ENCODE measurements at regions not wholly inside any gene's neighbourhood (a gene's known extent, or its start where the extent isn't known, plus 50 kb on each side); places are given as distances from the start of the nearest gene placed in this dataset.

- no peak overlapping the region for H3K4me3 ChIP-seq (ENCODE audit: control insufficient read depth in 1 of 2, extremely low read depth in 1 of 2, low read length in 1 of 2)
- DNase-seq, result no peak
- no peaks in the 10 kb centered on the region for H3K4me1 ChIP-seq (ENCODE audit: control insufficient read depth in 1 of 2, extremely low read depth in 1 of 2, insufficient read depth in 2 of 2, low read length in 2 of 2)
- Mint-ChIP-seq H3K27ac (no peak overlapping the region), H3K36me3 (no peaks in the 10 kb centered on the region), H3K27me3 (no peaks in the 10 kb centered on the region), H3K4me3 (no peak overlapping the region), H3K9me3 (peaks cover 11 to 32% (median 22%) of the 10 kb centered on the region in 3 donors), H3K4me1 (no peaks in the 10 kb centered on the region)
- ChIA-PET POLR2A (no interaction called here), CTCF (no interaction called here)
- ATAC-seq (replicated peaks in 1 of 4), result no peak
- WGBS (ENCODE audit: insufficient coverage), result 86% methylated on average over 2 of the region's 3 CpGs
- no peak overlapping the region for H3K27ac ChIP-seq (ENCODE audit: low read length)
- no peaks in the 10 kb centered on the region for H3K9me3 ChIP-seq
- no peaks in the 10 kb centered on the region for H3K27me3 ChIP-seq (replicated peaks in 1 of 2; ENCODE audit: control insufficient read depth in 2 of 2, extremely low read depth in 1 of 2, insufficient read depth in 2 of 2, low read length in 1 of 2)
- no peaks in the 10 kb centered on the region for H3K36me3 ChIP-seq (ENCODE audit: control insufficient read depth in 2 of 2, extremely low read depth in 1 of 2, insufficient read depth in 1 of 2, low read length in 1 of 2)
Measured at GRCh38 chr1:106289265-106289928, 767.1 kb upstream of the PRMT6 start.

GRCh38 chr1:106290805-106291501 is 765.5 kb upstream of the PRMT6 start:
- ChIA-PET CTCF (no interaction called here), POLR2A (no interaction called here)
- 77% methylated on average over 8 of the region's 13 CpGs for WGBS (ENCODE audit: insufficient coverage)
- no peak for DNase-seq
- no peaks in the 10 kb centered on the region for H3K36me3 Mint-ChIP-seq
- no peak for ATAC-seq (replicated peaks in 1 of 4)
- no peaks in the 10 kb centered on the region for H3K4me1 Mint-ChIP-seq
- no peaks in the 10 kb centered on the region for H3K36me3 ChIP-seq (ENCODE audit: control insufficient read depth in 2 of 2, extremely low read depth in 1 of 2, insufficient read depth in 1 of 2, low read length in 1 of 2)
- no peaks in the 10 kb centered on the region for H3K9me3 ChIP-seq
- no peak overlapping the region for H3K27ac ChIP-seq (ENCODE audit: low read length)
- no peaks in the 10 kb centered on the region for H3K27me3 ChIP-seq (replicated peaks in 1 of 2; ENCODE audit: control insufficient read depth in 2 of 2, extremely low read depth in 1 of 2, insufficient read depth in 2 of 2, low read length in 1 of 2)
- no peak overlapping the region for H3K4me3 Mint-ChIP-seq
- H3K27ac Mint-ChIP-seq, result no peak overlapping the region
- no peaks in the 10 kb centered on the region for H3K4me1 ChIP-seq (ENCODE audit: control insufficient read depth in 1 of 2, extremely low read depth in 1 of 2, insufficient read depth in 2 of 2, low read length in 2 of 2)
- peaks cover 10 to 29% (median 20%) of the 10 kb centered on the region in 3 donors for H3K9me3 Mint-ChIP-seq
- H3K27me3 Mint-ChIP-seq, result no peaks in the 10 kb centered on the region
- H3K4me3 ChIP-seq (ENCODE audit: control insufficient read depth in 1 of 2, extremely low read depth in 1 of 2, low read length in 1 of 2), result no peak overlapping the region

GRCh38 chr1:106292130-106292529 is 764.3 kb upstream of the PRMT6 start:
- Histone ChIP-seq H3K4me1 (ENCODE audit: control insufficient read depth in 1 of 2, extremely low read depth in 1 of 2, insufficient read depth in 2 of 2, low read length in 2 of 2) (no peaks in the 10 kb centered on the region), H3K9me3 (no peaks in the 10 kb centered on the region), H3K27ac (ENCODE audit: low read length) (no peak overlapping the region), H3K36me3 (ENCODE audit: control insufficient read depth in 2 of 2, extremely low read depth in 1 of 2, insufficient read depth in 1 of 2, low read length in 1 of 2) (no peaks in the 10 kb centered on the region), H3K4me3 (ENCODE audit: control insufficient read depth in 1 of 2, extremely low read depth in 1 of 2, low read length in 1 of 2) (no peak overlapping the region), H3K27me3 (replicated peaks in 1 of 2; ENCODE audit: control insufficient read depth in 2 of 2, extremely low read depth in 1 of 2, insufficient read depth in 2 of 2, low read length in 1 of 2) (no peaks in the 10 kb centered on the region)
- Mint-ChIP-seq H3K36me3 (no peaks in the 10 kb centered on the region), H3K9me3 (peaks cover 10 to 24% (median 14%) of the 10 kb centered on the region in 3 donors), H3K4me3 (no peak overlapping the region), H3K27me3 (no peaks in the 10 kb centered on the region), H3K4me1 (no peaks in the 10 kb centered on the region), H3K27ac (no peak overlapping the region)
- ChIA-PET POLR2A (no interaction called here), CTCF (no interaction called here)
- WGBS (ENCODE audit: insufficient coverage), result no CpG with 5 or more reads among the region's 4 CpGs
- no peak for ATAC-seq (replicated peaks in 1 of 4)
- DNase-seq, result no peak

- Mint-ChIP-seq H3K36me3 (no peaks in the 10 kb centered on the region), H3K4me1 (no peaks in the 10 kb centered on the region), H3K27ac (no peak overlapping the region), H3K9me3 (peaks cover 1 to 17% (median 6%) of the 10 kb centered on the region in 3 donors), H3K27me3 (no peaks in the 10 kb centered on the region), H3K4me3 (no peak overlapping the region)
- no peak overlapping the region for H3K4me3 ChIP-seq (ENCODE audit: control insufficient read depth in 1 of 2, extremely low read depth in 1 of 2, low read length in 1 of 2)
- POLR2A ChIA-PET, result no interaction called here
- H3K27ac ChIP-seq (ENCODE audit: low read length), result no peak overlapping the region
- ATAC-seq (replicated peaks in 1 of 4) (no peak), DNase-seq (no peak)
- H3K4me1 ChIP-seq (ENCODE audit: control insufficient read depth in 1 of 2, extremely low read depth in 1 of 2, insufficient read depth in 2 of 2, low read length in 2 of 2), result no peaks in the 10 kb centered on the region
- no peaks in the 10 kb centered on the region for H3K9me3 ChIP-seq
- CTCF ChIA-PET, result no interaction called here
- WGBS (ENCODE audit: insufficient coverage), result no CpG with 5 or more reads among the region's 1 CpG
- no peaks in the 10 kb centered on the region for H3K27me3 ChIP-seq (replicated peaks in 1 of 2; ENCODE audit: control insufficient read depth in 2 of 2, extremely low read depth in 1 of 2, insufficient read depth in 2 of 2, low read length in 1 of 2)
- no peaks in the 10 kb centered on the region for H3K36me3 ChIP-seq (ENCODE audit: control insufficient read depth in 2 of 2, extremely low read depth in 1 of 2, insufficient read depth in 1 of 2, low read length in 1 of 2)
Measured at GRCh38 chr1:106296431-106296830, 760.0 kb upstream of the PRMT6 start.

GRCh38 chr1:106304106-106304505 is 752.4 kb upstream of the PRMT6 start:
- Histone ChIP-seq H3K4me3 (ENCODE audit: control insufficient read depth in 1 of 2, extremely low read depth in 1 of 2, low read length in 1 of 2) (no peak overlapping the region), H3K27ac (ENCODE audit: low read length) (no peak overlapping the region), H3K9me3 (peaks cover 2% of the 10 kb centered on the region), H3K36me3 (ENCODE audit: control insufficient read depth in 2 of 2, extremely low read depth in 1 of 2, insufficient read depth in 1 of 2, low read length in 1 of 2) (no peaks in the 10 kb centered on the region), H3K4me1 (ENCODE audit: control insufficient read depth in 1 of 2, extremely low read depth in 1 of 2, insufficient read depth in 2 of 2, low read length in 2 of 2) (no peaks in the 10 kb centered on the region), H3K27me3 (replicated peaks in 1 of 2; ENCODE audit: control insufficient read depth in 2 of 2, extremely low read depth in 1 of 2, insufficient read depth in 2 of 2, low read length in 1 of 2) (no peaks in the 10 kb centered on the region)
- no peaks in the 10 kb centered on the region for H3K4me1 Mint-ChIP-seq
- no peak for ATAC-seq (replicated peaks in 1 of 4)
- peaks cover 15 to 33% (median 16%) of the 10 kb centered on the region in 3 donors for H3K9me3 Mint-ChIP-seq
- no peaks in the 10 kb centered on the region for H3K27me3 Mint-ChIP-seq
- ChIA-PET CTCF (no interaction called here), POLR2A (no interaction called here)
- DNase-seq, result no peak
- H3K4me3 Mint-ChIP-seq, result no peak overlapping the region
- 68% methylated on average over 3 of the region's 3 CpGs for WGBS (ENCODE audit: insufficient coverage)
- no peaks in the 10 kb centered on the region for H3K36me3 Mint-ChIP-seq
- H3K27ac Mint-ChIP-seq, result no peak overlapping the region

GRCh38 chr1:106319612-106320011 is 736.9 kb upstream of the PRMT6 start:
- Histone ChIP-seq H3K27ac (ENCODE audit: low read length) (no peak overlapping the region), H3K4me1 (ENCODE audit: control insufficient read depth in 1 of 2, extremely low read depth in 1 of 2, insufficient read depth in 2 of 2, low read length in 2 of 2) (no peaks in the 10 kb centered on the region), H3K36me3 (ENCODE audit: control insufficient read depth in 2 of 2, extremely low read depth in 1 of 2, insufficient read depth in 1 of 2, low read length in 1 of 2) (no peaks in the 10 kb centered on the region), H3K9me3 (peaks cover 4% of the 10 kb centered on the region), H3K4me3 (ENCODE audit: control insufficient read depth in 1 of 2, extremely low read depth in 1 of 2, low read length in 1 of 2) (no peak overlapping the region), H3K27me3 (replicated peaks in 1 of 2; ENCODE audit: control insufficient read depth in 2 of 2, extremely low read depth in 1 of 2, insufficient read depth in 2 of 2, low read length in 1 of 2) (no peaks in the 10 kb centered on the region)
- ChIA-PET CTCF (no interaction called here), POLR2A (no interaction called here)
- H3K9me3 Mint-ChIP-seq, result peaks cover 4 to 29% (median 16%) of the 10 kb centered on the region in 3 donors
- WGBS (ENCODE audit: insufficient coverage), result 88% methylated on average over 1 of the region's 3 CpGs
- no peaks in the 10 kb centered on the region for H3K4me1 Mint-ChIP-seq
- DNase-seq (no peak), ATAC-seq (replicated peaks in 1 of 4) (no peak)
- H3K27me3 Mint-ChIP-seq, result no peaks in the 10 kb centered on the region
- no peaks in the 10 kb centered on the region for H3K36me3 Mint-ChIP-seq
- H3K4me3 Mint-ChIP-seq, result no peak overlapping the region
- H3K27ac Mint-ChIP-seq, result no peak overlapping the region
